Stomach (tissue), 4 donors: ENCODE measurements at regions not wholly inside any gene's neighbourhood (a gene's known extent, or its start where the extent isn't known, plus 50 kb on each side); places are given as distances from the start of the nearest gene placed in this dataset.

Experiments used
- CTCF ChIP-seq, 7 experiments: fragments of 450-650 bp in 4 of 7; fragments of 200-600 bp in 3 of 7; sonication (generic) in 3 of 7; IDR thresholded peaks; one replicate each; pipeline ENCODE4 v1.5.1; 2016 to 2019; ENCODE audit warnings: antibody characterized with exemption in 7 of 7, control low read depth in 2 of 7, mild to moderate bottlenecking in 1 of 7
- POLR2A ChIP-seq, 4 donors: fragments of 450-650 bp; IDR thresholded peaks; one replicate each; pipeline ENCODE4 v1.6.1; 2016; ENCODE audit warnings: antibody characterized with exemption in 4 of 4, control low read depth in 2 of 4, mild to moderate bottlenecking in 1 of 4, moderate library complexity in 1 of 4

- TF ChIP-seq CTCF (IDR thresholded peaks at IDR 0.05) (no peak), POLR2A (IDR thresholded peaks at IDR 0.05) (no peak)
Measured at GRCh38 chr1:90856463-90857007, 139.4 kb upstream of the BARHL2 start.
